ENCODE measurements at regions not wholly inside any gene's neighbourhood (a gene's known extent, or its start where the extent isn't known, plus 50 kb on each side); places are given as distances from the start of the nearest gene placed in this dataset.

DNA sequence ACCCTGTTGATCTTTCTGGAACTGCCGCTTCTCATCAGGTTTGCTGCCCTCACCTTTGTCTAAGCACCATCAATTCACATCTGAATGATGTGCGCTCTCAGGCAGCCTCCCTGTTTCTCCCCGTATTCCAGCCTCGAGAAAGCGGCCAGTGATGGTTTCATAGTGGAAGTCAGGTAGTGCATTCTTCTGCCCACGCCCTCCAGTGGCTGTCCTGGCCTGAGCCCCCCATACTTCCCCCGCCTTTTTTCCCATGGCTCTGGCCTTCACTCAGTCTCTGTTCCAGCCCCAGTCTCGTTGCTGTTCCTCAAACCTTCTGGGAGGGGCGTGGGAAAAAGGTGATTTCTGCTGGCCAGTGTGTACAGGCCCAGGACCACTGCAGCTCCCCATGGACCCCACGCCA, 101.3 kb downstream of the ASB7 start:
- no peaks in the 10 kb centered on the region for H3K27me3 ChIP-seq (replicated peaks in 1 of 4; ENCODE audit: control insufficient read depth in 3 of 4, extremely low read depth in 1 of 4, insufficient read depth in 3 of 4, low read length in 3 of 4)
- no peak overlapping the region for H3K18ac ChIP-seq (ENCODE audit: extremely low read depth, low read length)
- no peak overlapping the region for H3K4me3 ChIP-seq (ENCODE audit: extremely low read depth in 1 of 4, insufficient read depth in 2 of 4, low read depth in 3 of 4, low read length in 4 of 4)
- H3K4ac ChIP-seq (replicated peaks; ENCODE audit: insufficient read length, low read depth, low read length): no peak overlapping the region
- H2AK5ac ChIP-seq (ENCODE audit: low read depth, low read length): no peak overlapping the region
- no peaks in the 10 kb centered on the region for H3K79me1 ChIP-seq (ENCODE audit: low read depth, low read length)
- no peak overlapping the region for H3K14ac ChIP-seq (ENCODE audit: insufficient read length)
- H3K9ac ChIP-seq (replicated peaks in 1 of 4; ENCODE audit: extremely low read depth in 1 of 4, low read depth in 3 of 4, low read length in 3 of 4): no peak overlapping the region
- H3K9me3 ChIP-seq (ENCODE audit: insufficient read depth in 2 of 2, low read depth in 1 of 2, low read length in 1 of 2): no peaks in the 10 kb centered on the region; a peak in 1 of 4 replicates
- no peak overlapping the region for H2BK120ac ChIP-seq (replicated peaks; ENCODE audit: low read depth, low read length)
- ChIA-PET CTCF (ENCODE audit: partially characterized antibody) (no interaction called here), POLR2A (ENCODE audit: partially characterized antibody) (no interaction called here)
- H3K79me2 ChIP-seq (ENCODE audit: control insufficient read depth in 1 of 2, insufficient read depth in 2 of 2, low read length in 2 of 2): no peaks in the 10 kb centered on the region
- no peak overlapping the region for H2BK20ac ChIP-seq (ENCODE audit: low read length)
- H2BK12ac ChIP-seq (ENCODE audit: low read depth, low read length): no peak overlapping the region
- no peak overlapping the region for H2BK15ac ChIP-seq (ENCODE audit: low read length)
- FAIRE-seq (no peak), DNase-seq (ENCODE audit: low read depth in 1 of 2, low spot score in 2 of 2) (no peak)
- H3K27ac ChIP-seq (ENCODE audit: low read depth, low read length): no peak overlapping the region
- H4K20me1 ChIP-seq (replicated peaks in 1 of 2; ENCODE audit: control insufficient read depth in 1 of 2, insufficient read depth in 2 of 2, low read length in 2 of 2): no peaks in the 10 kb centered on the region
- H3K23ac ChIP-seq (ENCODE audit: insufficient read length): no peak overlapping the region
- H4K5ac ChIP-seq (ENCODE audit: insufficient read length, low read depth, low read length): no peak overlapping the region
- H3K36me3 ChIP-seq (ENCODE audit: control insufficient read depth in 2 of 4, insufficient read depth in 4 of 4, low read length in 3 of 4): no peaks in the 10 kb centered on the region
- H4K8ac ChIP-seq (ENCODE audit: extremely low read depth, insufficient read depth, low read length): no peak overlapping the region; the same call in 1 of the 2 replicates
- no peaks in the 10 kb centered on the region for H3K4me1 ChIP-seq (replicated peaks in 1 of 4; ENCODE audit: control insufficient read depth in 3 of 4, insufficient read depth in 4 of 4, low read length in 3 of 4)
- H2AFZ ChIP-seq (ENCODE audit: low read length): no peak overlapping the region
- no peak overlapping the region for H2BK5ac ChIP-seq (ENCODE audit: low read depth, low read length)
- H4K91ac ChIP-seq (replicated peaks; ENCODE audit: insufficient read length, low read length): no peak overlapping the region
- WGBS, 2 experiments (ENCODE audit: extremely low coverage in 1 of 2, insufficient coverage in 1 of 2, insufficient read length in 1 of 2, insufficient replicate concordance in 2 of 2, low coverage in 1 of 2, low lambda C conversion rate in 2 of 2, missing lambda C conversion rate in 1 of 2): 86% methylated on average over 10 of the region's 10 CpGs; no CpG with 5 or more reads in 1 of the 2 experiments
- H3K56ac ChIP-seq (replicated peaks; ENCODE audit: insufficient read length, low read depth, low read length): no peak overlapping the region
- H3K4me2 ChIP-seq (ENCODE audit: insufficient read depth in 1 of 2, low read depth in 2 of 2, low read length in 2 of 2): no peak overlapping the region
- H3K23me2 ChIP-seq (ENCODE audit: low read depth, low read length): no peaks in the 10 kb centered on the region
- TF ChIP-seq, protein P1, sequence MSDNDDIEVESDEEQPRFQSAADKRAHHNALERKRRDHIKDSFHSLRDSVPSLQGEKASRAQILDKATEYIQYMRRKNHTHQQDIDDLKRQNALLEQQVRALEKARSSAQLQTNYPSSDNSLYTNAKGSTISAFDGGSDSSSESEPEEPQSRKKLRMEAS (IDR thresholded peaks at IDR 0.05): no peak
- TF ChIP-seq, protein P2, sequence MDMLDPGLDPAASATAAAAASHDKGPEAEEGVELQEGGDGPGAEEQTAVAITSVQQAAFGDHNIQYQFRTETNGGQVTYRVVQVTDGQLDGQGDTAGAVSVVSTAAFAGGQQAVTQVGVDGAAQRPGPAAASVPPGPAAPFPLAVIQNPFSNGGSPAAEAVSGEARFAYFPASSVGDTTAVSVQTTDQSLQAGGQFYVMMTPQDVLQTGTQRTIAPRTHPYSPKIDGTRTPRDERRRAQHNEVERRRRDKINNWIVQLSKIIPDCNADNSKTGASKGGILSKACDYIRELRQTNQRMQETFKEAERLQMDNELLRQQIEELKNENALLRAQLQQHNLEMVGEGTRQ (IDR thresholded peaks at IDR 0.05; ENCODE audit: low read length): no peak
- TF ChIP-seq GABPA (IDR thresholded peaks at IDR 0.05; ENCODE audit: borderline replicate concordance, insufficient read depth, low read length): no peak
- TF ChIP-seq SIX5 (IDR thresholded peaks at IDR 0.05; ENCODE audit: low read depth, low read length): no peak
- TF ChIP-seq EZH2 (IDR thresholded peaks at IDR 0.05; ENCODE audit: low read depth, low read length, severe bottlenecking): no peak
- TF ChIP-seq RFX5 (IDR thresholded peaks at IDR 0.05; ENCODE audit: borderline replicate concordance, low read depth, low read length): no peak
- TF ChIP-seq TEAD4 (IDR thresholded peaks at IDR 0.05; ENCODE audit: low read depth, low read length): no peak
- TF ChIP-seq, protein P3, sequence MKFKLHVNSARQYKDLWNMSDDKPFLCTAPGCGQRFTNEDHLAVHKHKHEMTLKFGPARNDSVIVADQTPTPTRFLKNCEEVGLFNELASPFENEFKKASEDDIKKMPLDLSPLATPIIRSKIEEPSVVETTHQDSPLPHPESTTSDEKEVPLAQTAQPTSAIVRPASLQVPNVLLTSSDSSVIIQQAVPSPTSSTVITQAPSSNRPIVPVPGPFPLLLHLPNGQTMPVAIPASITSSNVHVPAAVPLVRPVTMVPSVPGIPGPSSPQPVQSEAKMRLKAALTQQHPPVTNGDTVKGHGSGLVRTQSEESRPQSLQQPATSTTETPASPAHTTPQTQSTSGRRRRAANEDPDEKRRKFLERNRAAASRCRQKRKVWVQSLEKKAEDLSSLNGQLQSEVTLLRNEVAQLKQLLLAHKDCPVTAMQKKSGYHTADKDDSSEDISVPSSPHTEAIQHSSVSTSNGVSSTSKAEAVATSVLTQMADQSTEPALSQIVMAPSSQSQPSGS (IDR thresholded peaks at IDR 0.05; ENCODE audit: low read length): no peak
- TF ChIP-seq CTBP2 (IDR thresholded peaks at IDR 0.05; ENCODE audit: borderline replicate concordance, insufficient read depth, insufficient read length, low read length): no peak
- no peak for TF ChIP-seq JUN (IDR thresholded peaks at IDR 0.05; ENCODE audit: low read depth, low read length)
- TF ChIP-seq NANOG (IDR thresholded peaks at IDR 0.05; ENCODE audit: insufficient read depth, low read depth, low read length, poor library complexity, severe bottlenecking): no peak
- no peak for TF ChIP-seq BACH1 (IDR thresholded peaks at IDR 0.05; ENCODE audit: low read length)

Data from H1 (cell line).